ELF-1 (cell line): ENCODE measurements at regions not wholly inside any gene's neighbourhood (a gene's known extent, or its start where the extent isn't known, plus 50 kb on each side); places are given as distances from the start of the nearest gene placed in this dataset.

Source experiments
- DNase-seq: peaks from one replicate; pipeline ENCODE4 v3.0.0-alpha.2; 2016; ENCODE audit warnings: low read depth, low spot score

- DNase-seq, result no peak
Observed at GRCh38 chr2:226216575-226216974, 583.0 kb downstream of the IRS1 start.

DNA sequence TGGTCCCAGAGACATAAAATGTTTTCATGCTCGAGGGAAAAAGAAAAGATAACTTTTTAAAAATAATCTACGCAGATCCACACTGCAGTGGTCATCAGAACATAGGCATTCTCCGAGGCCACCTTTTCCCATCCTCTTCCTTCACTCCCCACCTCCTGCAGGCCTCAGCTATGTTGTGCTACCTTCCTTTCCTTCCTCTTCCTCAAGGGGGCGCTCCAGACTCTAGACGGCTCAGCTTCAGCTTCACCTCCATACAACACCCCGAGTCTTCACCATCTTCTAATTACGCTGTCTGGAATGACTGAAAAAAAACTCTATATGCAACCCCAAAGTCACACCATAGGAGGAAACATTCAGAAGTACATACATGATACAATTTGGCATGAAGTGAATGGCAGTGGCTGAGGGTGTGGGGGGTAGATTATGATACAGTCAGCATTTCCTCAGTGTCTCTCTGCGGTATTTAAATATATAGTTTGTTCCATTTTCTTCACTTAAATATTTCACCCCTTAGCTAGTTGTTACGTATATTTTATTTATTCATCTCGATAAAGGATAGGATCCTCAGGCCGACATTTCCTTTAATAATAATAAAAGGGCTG, 583.6 kb downstream of the IRS1 start:
- peak; percentile 87 for DNase-seq

DNA sequence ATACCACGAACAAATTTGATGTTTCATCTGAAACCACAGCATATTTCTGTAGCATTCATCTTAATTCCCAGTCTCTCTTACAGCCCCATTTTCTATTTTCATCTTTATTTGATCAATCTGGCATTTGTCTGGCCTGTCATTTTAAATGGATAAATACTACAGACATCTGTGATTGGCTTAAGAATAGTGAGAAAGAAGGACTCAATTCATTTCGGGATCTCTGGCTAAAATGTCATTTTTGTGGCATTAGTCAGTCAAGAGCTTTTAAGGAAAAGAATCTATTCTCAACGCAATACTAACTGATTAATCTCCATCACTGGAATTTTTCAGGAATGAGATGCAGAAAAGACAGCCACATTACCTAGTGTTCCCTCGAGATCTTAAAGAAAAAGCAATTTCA, 585.9 kb downstream of the IRS1 start:
- DNase-seq, result no peak

GRCh38 chr2:226211439-226211838, 588.2 kb downstream of the IRS1 start:
- no peak for DNase-seq

DNA sequence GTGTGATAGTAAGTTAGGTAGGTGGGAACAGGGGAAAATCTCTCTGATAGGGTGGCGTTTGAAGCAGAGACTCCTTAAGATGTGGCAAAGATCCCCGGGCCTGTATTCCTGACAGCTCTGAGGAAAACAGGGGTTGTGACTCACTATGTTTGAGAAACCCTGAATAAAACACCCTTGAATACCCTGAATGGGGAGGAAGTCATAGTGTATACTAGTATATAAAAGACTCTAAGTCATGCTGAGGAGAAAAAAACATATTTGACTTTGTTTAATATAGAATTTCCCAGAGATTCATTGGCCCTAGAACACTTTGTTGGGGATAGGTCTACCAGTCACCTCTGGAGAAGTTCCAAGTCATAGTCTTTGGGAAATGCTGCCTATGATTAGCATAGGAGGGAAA, 590.9 kb downstream of the IRS1 start:
- DNase-seq, result no peak

DNA sequence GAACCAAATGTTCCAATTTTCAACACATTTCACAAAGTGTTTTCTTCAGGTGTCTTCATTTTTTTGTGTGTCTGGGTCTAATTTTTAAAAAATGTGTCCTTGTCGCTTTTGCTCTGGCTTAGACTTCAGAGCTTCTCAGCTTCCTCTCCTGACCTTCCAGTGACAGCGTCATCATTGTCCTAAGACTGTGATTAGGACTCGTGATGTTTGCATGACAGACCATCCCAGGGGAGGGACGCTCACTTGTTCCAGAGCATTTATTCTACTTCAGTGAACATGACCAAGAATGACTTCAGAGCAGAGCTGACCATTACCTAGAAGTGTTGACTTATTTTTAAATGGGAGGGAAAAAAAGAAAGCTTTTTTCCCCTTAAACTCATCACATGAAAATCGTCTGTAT, 591.9 kb downstream of the IRS1 start:
- no peak for DNase-seq

GRCh38 chr2:226199555-226199954, 600.1 kb downstream of the IRS1 start:
- no peak for DNase-seq

GRCh38 chr2:226198956-226199355, 600.7 kb downstream of the IRS1 start:
- no peak for DNase-seq

- no peak for DNase-seq
Observed at GRCh38 chr2:226190479-226191252, 609.0 kb downstream of the IRS1 start.

DNA sequence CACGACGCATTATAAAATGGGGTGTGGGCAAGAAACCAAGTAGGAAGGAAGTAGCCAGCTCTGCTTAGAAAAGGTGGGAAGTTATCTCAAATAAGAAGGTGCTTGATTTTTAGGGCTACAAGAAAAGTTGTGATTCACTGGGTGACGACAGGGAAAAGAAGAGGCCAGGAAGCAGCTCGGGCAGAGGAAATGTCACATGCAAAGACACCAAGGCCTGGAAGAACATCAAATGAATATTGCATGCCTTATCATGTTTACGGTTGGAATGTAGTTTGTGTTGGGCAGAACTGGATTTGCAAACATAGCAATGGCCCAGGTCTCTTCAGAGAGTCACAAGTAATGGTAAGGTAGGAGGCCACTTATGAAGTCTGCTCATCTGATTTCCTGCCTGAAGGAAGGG, 610.6 kb downstream of the IRS1 start:
- no peak for DNase-seq

- no peak for DNase-seq
Observed at GRCh38 chr2:226187616-226188015, 612.0 kb downstream of the IRS1 start.

- no peak for DNase-seq
Observed at GRCh38 chr2:226187156-226187555, 612.5 kb downstream of the IRS1 start.

GRCh38 chr2:226185616-226186211, 613.9 kb downstream of the IRS1 start:
- no peak for DNase-seq

GRCh38 chr2:226184940-226185615, 614.5 kb downstream of the IRS1 start:
- no peak for DNase-seq

DNA sequence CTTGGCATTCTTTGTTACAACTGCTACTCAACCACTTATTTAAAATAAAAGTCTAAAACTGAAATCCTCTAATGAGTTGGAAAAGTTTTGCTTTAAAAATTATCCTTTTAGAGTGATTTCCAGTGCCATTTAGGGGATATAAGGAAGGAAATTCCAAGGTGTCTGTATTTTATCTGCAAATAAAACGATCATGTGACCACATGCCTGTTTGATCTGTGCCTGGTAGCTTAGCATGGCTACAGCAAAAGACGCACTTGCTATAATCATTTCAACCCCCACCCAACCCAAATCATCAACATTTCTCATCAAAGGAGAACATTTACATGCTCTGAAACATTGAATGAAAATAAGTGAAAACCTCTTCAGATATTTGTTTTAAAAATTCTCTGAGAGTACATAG, 615.1 kb downstream of the IRS1 start:
- no peak for DNase-seq

DNA sequence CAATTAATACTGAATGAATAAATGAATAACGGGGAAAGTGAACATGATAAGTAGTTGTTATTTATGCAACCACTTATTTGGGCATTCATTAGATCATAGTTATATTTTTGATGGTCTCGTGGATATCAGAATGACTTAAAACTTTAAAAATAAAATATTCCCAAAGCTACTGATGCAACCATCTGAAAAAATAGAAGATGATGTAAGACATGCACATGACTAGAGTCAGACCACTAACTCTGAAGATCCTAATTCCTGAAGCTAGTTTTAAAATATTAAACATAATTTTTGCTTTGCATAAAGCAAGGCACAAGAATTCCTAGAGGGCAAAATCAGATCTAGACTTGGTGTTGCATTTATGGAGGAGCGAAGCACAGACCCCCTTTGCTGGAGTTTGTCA, 616.1 kb downstream of the IRS1 start:
- no peak for DNase-seq

- no peak for DNase-seq
Observed at GRCh38 chr2:226183033-226183432, 616.6 kb downstream of the IRS1 start.

DNA sequence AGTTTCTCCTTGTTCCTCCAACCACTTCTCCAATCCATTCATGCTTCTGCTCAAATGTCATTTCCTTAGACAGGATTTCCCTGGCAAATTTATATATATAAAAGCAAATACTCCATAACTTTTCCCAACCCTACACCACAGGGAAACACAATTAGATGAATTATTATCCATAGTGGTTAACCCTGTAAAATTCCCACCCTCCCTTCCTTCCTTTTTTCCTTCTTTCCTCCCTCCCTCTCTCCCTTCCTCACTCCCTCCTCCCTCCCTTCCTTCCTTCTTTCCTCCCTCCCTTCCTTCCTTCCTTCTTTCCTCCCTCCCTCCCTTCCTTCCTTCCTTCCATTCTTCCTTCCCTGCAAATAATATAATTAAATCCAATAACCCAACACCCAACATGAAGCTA, 617.7 kb downstream of the IRS1 start:
- DNase-seq, result no peak

- no peak for DNase-seq
Observed at GRCh38 chr2:226180281-226180884, 619.2 kb downstream of the IRS1 start.

- DNase-seq, result no peak
Observed at GRCh38 chr2:226179010-226179409, 620.6 kb downstream of the IRS1 start.

GRCh38 chr2:226176283-226176984, 623.2 kb downstream of the IRS1 start:
- no peak for DNase-seq

- DNase-seq, result no peak
Observed at GRCh38 chr2:226174390-226174789, 625.2 kb downstream of the IRS1 start.
